GM12891 (cell line): ENCODE measurements at regions not wholly inside any gene's neighbourhood (a gene's known extent, or its start where the extent isn't known, plus 50 kb on each side); places are given as distances from the start of the nearest gene placed in this dataset.

ENCODE experiments used
- POLR2A ChIP-seq: IDR thresholded peaks from 2 replicates; pipeline ENCODE4 v1.6.1; 2011; ENCODE audit warnings: low read depth, low read length, control low read depth
- POLR2AphosphoS5 ChIP-seq: IDR thresholded peaks from 2 replicates; pipeline ENCODE4 v1.6.1; 2011; ENCODE audit warnings: low read depth, low read length, control low read depth
- TAF1 ChIP-seq: IDR thresholded peaks from 2 replicates; pipeline ENCODE4 v1.6.1; 2011; ENCODE audit warnings: low read depth, low read length, control low read depth

- no peak for TF ChIP-seq POLR2AphosphoS5
- TF ChIP-seq TAF1: no peak
- TF ChIP-seq POLR2A: no peak
Observed at GRCh38 chr15:21270474-21270873, 169.8 kb downstream of the POTEB3 start.
